ENCODE measurements at regions not wholly inside any gene's neighbourhood (a gene's known extent, or its start where the extent isn't known, plus 50 kb on each side); places are given as distances from the start of the nearest gene placed in this dataset.

- H3F3A ChIP-seq (replicated peaks; ENCODE audit: insufficient read depth) = no peaks in the 10 kb centered on the region
- no peak overlapping the region for H3K27ac ChIP-seq (ENCODE audit: low read depth in 2 of 2, low read length in 1 of 2)
- no peak overlapping the region for H2AFZ ChIP-seq (ENCODE audit: low read depth)
- H3K4me2 ChIP-seq = no peak overlapping the region
- no peaks in the 10 kb centered on the region for H3K79me2 ChIP-seq (ENCODE audit: insufficient read depth)
- no peaks in the 10 kb centered on the region for H4K20me1 ChIP-seq (ENCODE audit: insufficient read depth)
- no peak for TF ChIP-seq NFIC (IDR thresholded peaks at IDR 0.05; ENCODE audit: borderline replicate concordance)
- no peaks in the 10 kb centered on the region for H3K4me1 ChIP-seq (ENCODE audit: control insufficient read depth in 1 of 2, insufficient read depth in 2 of 2, low read depth in 1 of 2, low read length in 1 of 2)
- DNase-seq = no peak
- H3K9ac ChIP-seq = no peak overlapping the region
- POLR2A ChIA-PET = no interaction called here
- CTCF ChIA-PET = no interaction called here
- H3K9me3 ChIP-seq = 0 out of 2 replicates have a peak, but pooled peaks cover 5% of the 10 kb centered on the region
- no peaks in the 10 kb centered on the region for H3K9me2 ChIP-seq
- WGBS (ENCODE audit: low lambda C conversion rate) = 28% methylated on average over 5 of the region's 5 CpGs
- no peak overlapping the region for H3K4me3 ChIP-seq (ENCODE audit: low read depth in 2 of 2, low read length in 1 of 2)
- no peaks in the 10 kb centered on the region for H3K27me3 ChIP-seq (ENCODE audit: insufficient read depth)
- H3K36me3 ChIP-seq (replicated peaks in 1 of 2; ENCODE audit: control insufficient read depth in 1 of 2, insufficient read depth in 2 of 2, low read length in 1 of 2) = no peaks in the 10 kb centered on the region
These were observed 368.8 kb downstream of the TDRD3 start for GRCh38 chr13:60765700-60766411.

GRCh38 chr13:60759499-60759898 lies 362.5 kb downstream of the TDRD3 start:
- no peaks in the 10 kb centered on the region for H3K9me3 ChIP-seq
- ChIA-PET POLR2A (no interaction called here), CTCF (no interaction called here)
- H3K27me3 ChIP-seq (ENCODE audit: insufficient read depth) = no peaks in the 10 kb centered on the region
- H3F3A ChIP-seq (replicated peaks; ENCODE audit: insufficient read depth) = no peaks in the 10 kb centered on the region
- no peak overlapping the region for H3K4me2 ChIP-seq
- H4K20me1 ChIP-seq (ENCODE audit: insufficient read depth) = no peaks in the 10 kb centered on the region
- H3K27ac ChIP-seq (ENCODE audit: low read depth in 2 of 2, low read length in 1 of 2) = no peak overlapping the region
- no peak overlapping the region for H3K4me3 ChIP-seq (ENCODE audit: low read depth in 2 of 2, low read length in 1 of 2)
- peak; percentile 31 for DNase-seq
- no peaks in the 10 kb centered on the region for H3K79me2 ChIP-seq (ENCODE audit: insufficient read depth)
- 3% methylated on average over 9 of the region's 9 CpGs for WGBS (ENCODE audit: low lambda C conversion rate)
- H3K36me3 ChIP-seq (replicated peaks in 1 of 2; ENCODE audit: control insufficient read depth in 1 of 2, insufficient read depth in 2 of 2, low read length in 1 of 2) = no peaks in the 10 kb centered on the region
- no peaks in the 10 kb centered on the region for H3K9me2 ChIP-seq
- peaks cover 0 to 2% of the 10 kb centered on the region in 2 experiments; a peak in 3 of 4 replicates for H3K4me1 ChIP-seq (ENCODE audit: control insufficient read depth in 1 of 2, insufficient read depth in 2 of 2, low read depth in 1 of 2, low read length in 1 of 2)
- TF ChIP-seq PBX3 (IDR thresholded peaks at IDR 0.05) (no peak), GATA2 (CRISPR knock-in tag; IDR thresholded peaks at IDR 0.05) (peak; percentile 89), FOXJ3 (CRISPR knock-in tag; IDR thresholded peaks at IDR 0.05) (peak; percentile 45; the same call in 1 of the 2 replicates), MXI1 (IDR thresholded peaks at IDR 0.05; ENCODE audit: low read depth, low read length) (no peak), CHD2 (IDR thresholded peaks at IDR 0.05; ENCODE audit: low read length, partially characterized antibody) (peak; percentile 46), RXRA (IDR thresholded peaks at IDR 0.05; ENCODE audit: borderline replicate concordance, low read depth) (no peak), RAD21 (IDR thresholded peaks at IDR 0.05; ENCODE audit: low read length) (no peak), FOXM1 (IDR thresholded peaks at IDR 0.05; ENCODE audit: low read depth) (no peak), EZH2phosphoT487 (IDR thresholded peaks at IDR 0.05; ENCODE audit: borderline replicate concordance, low read depth) (no peak), EP300 (IDR thresholded peaks at IDR 0.05; ENCODE audit: borderline replicate concordance in 1 of 2, low read depth in 1 of 2, low read length in 1 of 2) (peak in 1 of 2 experiments; percentile 64; a peak in 1 of 4 replicates), TEAD4 (IDR thresholded peaks at IDR 0.05; ENCODE audit: borderline replicate concordance, insufficient read depth) (no peak), USF1 (IDR thresholded peaks at IDR 0.05; ENCODE audit: borderline replicate concordance, low read depth) (no peak), MEF2A (IDR thresholded peaks at IDR 0.05; ENCODE audit: borderline replicate concordance, low read depth) (no peak), NFIC (IDR thresholded peaks at IDR 0.05; ENCODE audit: borderline replicate concordance) (no peak; the same call in 1 of the 2 replicates), JUND (IDR thresholded peaks at IDR 0.05) (no peak), NRF1 (IDR thresholded peaks at IDR 0.05; ENCODE audit: low read depth, low read length) (no peak), TCF12 (IDR thresholded peaks at IDR 0.05) (no peak), RCOR1 (IDR thresholded peaks at IDR 0.05; ENCODE audit: low read length) (peak; percentile 98), FOSL2 (IDR thresholded peaks at IDR 0.05; ENCODE audit: borderline replicate concordance, low read depth) (no peak), USF2 (IDR thresholded peaks at IDR 0.05; ENCODE audit: borderline replicate concordance, low read depth, low read length) (no peak), CTCF (IDR thresholded peaks at IDR 0.05) (no peak), POLR2AphosphoS5 (IDR thresholded peaks at IDR 0.05; ENCODE audit: low read depth, low read length) (no peak), TAF1 (IDR thresholded peaks at IDR 0.05; ENCODE audit: borderline replicate concordance, low read depth, low read length) (no peak)
- H2AFZ ChIP-seq (ENCODE audit: low read depth) = no peak overlapping the region
- H3K9ac ChIP-seq = no peak overlapping the region

All from SK-N-SH (cell line).